HepG2 (cell line): ENCODE measurements at regions not wholly inside any gene's neighbourhood (a gene's known extent, or its start where the extent isn't known, plus 50 kb on each side); places are given as distances from the start of the nearest gene placed in this dataset.
A peak's percentile ranks its signal among the peaks of the same experiment; 100 is the strongest.

Experiments
- ATAC-seq: fragments of 200-7000 bp; cut with Tn5 transposase; 3 replicates; pipeline ENCODE4 v1.9.1; 2020; ENCODE audit warnings: mild to moderate bottlenecking, moderate library complexity
- BruUV-seq: library from RNA; stranded (reverse); fragments of 400-500 nt; replicated peaks from 2 replicates; lab custom pipeline; 2021; lab: Mats Ljungman, UMichigan
- CTCF ChIA-PET: fragments of 300-600 bp; formaldehyde crosslinking; extraction: SDS; loops from one replicate; lab custom pipeline; 2021; ENCODE audit warnings: low total read pairs, inconsistent platforms, low intra/inter-chr PET ratio; lab: Yijun Ruan, JAX
- POLR2A ChIA-PET: fragments of 350-600 bp; sonication (Branson Sonifier 250); formaldehyde crosslinking; loops from one replicate; lab custom pipeline; 2020; ENCODE audit warnings: antibody characterized with exemption, inconsistent platforms; lab: Yijun Ruan, JAX
- DNase-seq: peaks from one replicate; pipeline ENCODE4 v3.0.0-alpha.2; 2015; ENCODE audit warnings: low spot score
- FAIRE-seq: peaks from 3 replicates; lab custom pipeline; 2011; peaks lifted over from hg19 to GRCh38; lab: Jason Lieb, UNC
- H2AFZ ChIP-seq: one replicate; pipeline ENCODE4 v1.6.1; 2011; ENCODE audit warnings: low read length, inconsistent platforms
- H3K27ac ChIP-seq: fragments of 300-600 bp; 3 replicates; pipeline ENCODE4 v1.8.0; 2011; ENCODE audit warnings: mixed run types, mild to moderate bottlenecking, mixed read lengths, low read length, inconsistent platforms; ENCODE audit not compliant: insufficient read depth; ENCODE audit errors: extremely low read length
- H3K27me3 ChIP-seq, 2 experiments: fragments of 200-600 bp in 1 of 2; 2 replicates in 1 of 2; 3 replicates in 1 of 2; pipeline versions ENCODE4 v1.6.0 to v1.8.0; 2011; ENCODE audit warnings: low read length in 2 of 2, mild to moderate bottlenecking in 2 of 2, moderate library complexity in 2 of 2, inconsistent platforms in 1 of 2; ENCODE audit not compliant: insufficient read depth in 2 of 2, control insufficient read depth in 1 of 2
- H3K36me3 ChIP-seq, 2 experiments: fragments of 200-600 bp in 1 of 2; replicated peaks in 1 of 2; 2 replicates in 1 of 2; 3 replicates in 1 of 2; pipeline versions ENCODE4 v1.5.1 to v1.8.0; 2011; ENCODE audit warnings: low read length in 2 of 2, inconsistent platforms in 1 of 2; ENCODE audit not compliant: insufficient read depth in 2 of 2, control insufficient read depth in 1 of 2
- H3K4me1 ChIP-seq: 2 replicates; pipeline ENCODE4 v1.5.1; 2012; ENCODE audit warnings: low read length, inconsistent platforms; ENCODE audit not compliant: insufficient read depth
- H3K4me2 ChIP-seq: 2 replicates; pipeline ENCODE4 v1.6.0; 2011; ENCODE audit warnings: low read depth, low read length, inconsistent platforms
- H3K4me3 ChIP-seq, 3 experiments: fragments of 200-600 bp in 1 of 3; sonication (generic), shearing (Covaris generic) in 1 of 3; replicated peaks in 1 of 3; 2 replicates each; pipeline ENCODE4 v1.5.1; 2011 to 2016; ENCODE audit warnings: low read length in 3 of 3, inconsistent platforms in 2 of 3, low read depth in 2 of 3, mild to moderate bottlenecking in 2 of 3, control low read depth in 1 of 3, mixed read lengths in 1 of 3; ENCODE audit not compliant: insufficient read depth in 1 of 3
- H3K79me2 ChIP-seq: one replicate; pipeline ENCODE4 v1.6.1; 2011; ENCODE audit warnings: low read length, inconsistent platforms; ENCODE audit not compliant: insufficient read depth
- H3K9ac ChIP-seq: 2 replicates; pipeline ENCODE4 v1.6.0; 2011; ENCODE audit warnings: mild to moderate bottlenecking, low read depth, low read length, inconsistent platforms; ENCODE audit not compliant: insufficient read depth
- H3K9me3 ChIP-seq: 2 replicates; pipeline ENCODE4 v1.5.1; 2012; ENCODE audit warnings: mild to moderate bottlenecking, low read length
- H4K20me1 ChIP-seq: 2 replicates; pipeline ENCODE4 v1.6.0; 2011; ENCODE audit warnings: inconsistent platforms, mild to moderate bottlenecking, low read length, moderate library complexity; ENCODE audit not compliant: insufficient read depth
- EEA1 ChIP-seq: sonication (generic); formaldehyde crosslinking; IDR thresholded peaks from 2 replicates; pipeline ENCODE4 v1.5.1; 2020; ENCODE audit warnings: mild to moderate bottlenecking, missing genetic modification reagents, borderline replicate concordance
- FLYWCH1 ChIP-seq: sonication (generic); formaldehyde crosslinking; IDR thresholded peaks from 2 replicates; pipeline ENCODE4 v1.8.1; 2023; ENCODE audit warnings: mild to moderate bottlenecking, missing genetic modification reagents
- HDAC6 ChIP-seq: fragments of 200-600 bp; sonication (generic); IDR thresholded peaks from 2 replicates; pipeline ENCODE4 v1.7.0; 2017; ENCODE audit warnings: mild to moderate bottlenecking, antibody characterized with exemption, low read length, low read depth
- KLF12 ChIP-seq: sonication (generic); formaldehyde crosslinking; IDR thresholded peaks from 2 replicates; pipeline ENCODE4 v1.4.0; 2020; ENCODE audit warnings: missing genetic modification reagents, borderline replicate concordance
- MAFK ChIP-seq, 2 experiments: IDR thresholded peaks in 1 of 2; conservative IDR thresholded peaks in 1 of 2; 2 replicates each; pipeline ENCODE4 v1.6.1; 2011; ENCODE audit warnings: improper control_type of control experiment in 2 of 2, low read length in 2 of 2
- MIXL1 ChIP-seq: IDR thresholded peaks from 2 replicates; pipeline ENCODE4 v1.6.1; 2016
- NR2F6 ChIP-seq, 2 experiments: IDR thresholded peaks; 2 replicates each; pipeline ENCODE4 v1.6.1; 2016; ENCODE audit warnings: antibody characterized with exemption in 1 of 2, mild to moderate bottlenecking in 1 of 2
- PRPF4 ChIP-seq: fragments of 200-400 bp; formaldehyde crosslinking; IDR thresholded peaks from 2 replicates; pipeline ENCODE4 v1.6.1; 2016; ENCODE audit warnings: low read length, low read depth; ENCODE audit not compliant: poor library complexity, severe bottlenecking
- ZBTB20 ChIP-seq: sonication (generic); formaldehyde crosslinking; IDR thresholded peaks from 2 replicates; pipeline ENCODE4 v1.8.1; 2023; ENCODE audit warnings: missing genetic modification reagents, low read depth, mild to moderate bottlenecking, borderline replicate concordance
- ZNF205 ChIP-seq: IDR thresholded peaks from 2 replicates; pipeline ENCODE4 v1.6.1; 2018; ENCODE audit warnings: missing biosample characterization, missing genetic modification reagents
- ZNF562 ChIP-seq: sonication (generic); formaldehyde crosslinking; IDR thresholded peaks from 2 replicates; pipeline ENCODE4 v1.8.0; 2022; ENCODE audit warnings: missing genetic modification reagents, borderline replicate concordance
- WGBS: methylation state at CpG from one replicate; pipeline ENCODE4 v1.1.6; 2017; ENCODE audit warnings: low lambda C conversion rate; 5-methylcytosine and 5-hydroxymethylcytosine counted together
- in situ Hi-C: cut with HindIII; loops from 2 replicates; pipeline ENCODE4 v1.10.0; 2017; ENCODE audit warnings: low pct_unique_long_range_greater_than_20kb; ENCODE audit not compliant: extremely low pct_ligation_motif_present
- intact Hi-C: fragments of 100-400 bp; cut with micrococcal nuclease; formaldehyde crosslinking; loops from one replicate; pipeline ENCODE4 v1.10.0; 2022; ENCODE audit not compliant: unreplicated experiment
- TF ChIP-seq, protein P1 (sequence below): sonication (generic); formaldehyde crosslinking; conservative IDR thresholded peaks from 2 replicates; pipeline ENCODE4 v1.8.0; 2022; ENCODE audit warnings: mild to moderate bottlenecking, moderate library complexity, missing genetic modification reagents
- TF ChIP-seq, protein P2 (sequence below): sonication (generic); formaldehyde crosslinking; IDR thresholded peaks from 2 replicates; pipeline ENCODE4 v1.5.1; 2020; ENCODE audit warnings: mild to moderate bottlenecking, missing genetic modification reagents, borderline replicate concordance

DNA sequence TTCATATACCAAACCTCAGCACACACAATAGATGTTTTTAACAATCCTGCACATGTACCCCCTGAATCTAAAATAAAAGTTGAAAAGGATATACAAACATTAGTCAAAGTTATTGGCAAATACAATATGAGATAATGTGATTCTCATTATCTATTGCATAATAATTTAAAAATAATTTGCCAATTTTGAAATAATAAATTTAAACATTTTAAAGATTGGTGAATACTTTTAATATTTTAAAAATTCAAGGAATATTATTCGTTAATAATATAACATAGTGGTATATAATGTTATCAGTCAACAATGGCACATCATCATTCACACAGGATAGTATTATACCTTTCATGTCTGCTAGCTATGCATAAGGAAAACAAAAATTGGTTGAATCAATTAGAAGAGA lies 207.0 kb upstream of the SP8 start:
- H3K27me3 ChIP-seq = no peaks in the 10 kb centered on the region
- H2AFZ ChIP-seq = no peak overlapping the region
- intact Hi-C loops (no loop called here), in situ Hi-C loops (no loop called here)
- H3K9ac ChIP-seq = no peak overlapping the region
- FAIRE-seq (no peak), ATAC-seq (no peak), DNase-seq (no peak)
- no peaks in the 10 kb centered on the region for H3K4me1 ChIP-seq
- TF ChIP-seq, protein P1, sequence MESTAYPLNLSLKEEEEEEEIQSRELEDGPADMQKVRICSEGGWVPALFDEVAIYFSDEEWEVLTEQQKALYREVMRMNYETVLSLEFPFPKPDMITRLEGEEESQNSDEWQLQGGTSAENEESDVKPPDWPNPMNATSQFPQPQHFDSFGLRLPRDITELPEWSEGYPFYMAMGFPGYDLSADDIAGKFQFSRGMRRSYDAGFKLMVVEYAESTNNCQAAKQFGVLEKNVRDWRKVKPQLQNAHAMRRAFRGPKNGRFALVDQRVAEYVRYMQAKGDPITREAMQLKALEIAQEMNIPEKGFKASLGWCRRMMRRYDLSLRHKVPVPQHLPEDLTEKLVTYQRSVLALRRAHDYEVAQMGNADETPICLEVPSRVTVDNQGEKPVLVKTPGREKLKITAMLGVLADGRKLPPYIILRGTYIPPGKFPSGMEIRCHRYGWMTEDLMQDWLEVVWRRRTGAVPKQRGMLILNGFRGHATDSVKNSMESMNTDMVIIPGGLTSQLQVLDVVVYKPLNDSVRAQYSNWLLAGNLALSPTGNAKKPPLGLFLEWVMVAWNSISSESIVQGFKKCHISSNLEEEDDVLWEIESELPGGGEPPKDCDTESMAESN (CRISPR knock-in tag) = no peak
- TF ChIP-seq FLYWCH1 (CRISPR knock-in tag) = no peak
- TF ChIP-seq ZNF205 (CRISPR knock-in tag) = no peak
- no peak for TF ChIP-seq KLF12
- TF ChIP-seq NR2F6 (IDR thresholded peaks at IDR 0.05) = no peak
- TF ChIP-seq NR2F6 (CRISPR knock-in tag; IDR thresholded peaks at IDR 0.05) = no peak
- no peak for TF ChIP-seq MIXL1 (CRISPR knock-in tag)
- TF ChIP-seq HDAC6 = no peak
- no peak for TF ChIP-seq PRPF4
- H3K79me2 ChIP-seq = no peaks in the 10 kb centered on the region
- no peaks in the 10 kb centered on the region; the same call in 1 of the 2 replicates for H3K9me3 ChIP-seq
- CTCF ChIA-PET = no interaction called here
- H3K4me2 ChIP-seq = no peak overlapping the region
- 0% methylated on average over 1 of the region's 1 CpG for WGBS
- BruUV-seq = no TSS peak
- no peaks in the 10 kb centered on the region for H3K36me3 ChIP-seq
- H3K27ac ChIP-seq = no peak overlapping the region
- no peaks in the 10 kb centered on the region for H4K20me1 ChIP-seq
- POLR2A ChIA-PET = no interaction called here
- H3K4me3 ChIP-seq = no peak overlapping the region

DNA sequence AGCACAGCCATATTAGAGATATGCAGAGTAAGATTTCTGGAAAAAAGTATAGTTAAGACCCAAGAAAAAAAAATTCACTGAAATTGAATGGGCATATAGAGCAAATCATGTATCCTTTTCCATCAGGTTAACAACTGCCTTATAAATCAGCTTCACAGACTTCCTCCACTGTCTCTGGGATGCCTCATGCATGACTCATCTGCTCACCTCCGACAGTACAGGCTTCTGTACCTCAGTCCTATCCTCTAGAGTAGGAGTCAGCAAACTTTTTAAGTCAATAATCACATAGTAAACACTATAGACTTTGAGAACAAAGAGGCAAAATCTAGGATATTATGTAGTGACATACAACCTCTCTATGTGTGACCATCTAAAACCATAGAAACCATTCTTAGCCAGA lies 211.6 kb upstream of the SP8 start:
- DNase-seq (peak; percentile 52), FAIRE-seq (no peak), ATAC-seq (peak; percentile 91)
- Histone ChIP-seq H3K9ac (no peak overlapping the region), H3K4me2 (no peak overlapping the region), H2AFZ (no peak overlapping the region), H4K20me1 (no peaks in the 10 kb centered on the region), H3K27me3 (no peaks in the 10 kb centered on the region), H3K9me3 (peaks cover 31% of the 10 kb centered on the region), H3K4me1 (no peaks in the 10 kb centered on the region), H3K79me2 (no peaks in the 10 kb centered on the region), H3K27ac (no peak overlapping the region), H3K4me3 (no peak overlapping the region), H3K36me3 (no peaks in the 10 kb centered on the region)
- intact Hi-C loops (no loop called here), in situ Hi-C loops (no loop called here)
- 0% methylated on average over 1 of the region's 1 CpG for WGBS
- BruUV-seq = no TSS peak
- ChIA-PET POLR2A (no interaction called here), CTCF (no interaction called here)
- TF ChIP-seq ZBTB20 (CRISPR knock-in tag) (no peak), EEA1 (CRISPR knock-in tag) (no peak), ZNF562 (no peak), MAFK (conservative IDR thresholded peaks at IDR 0.05 in 1 of 2, IDR thresholded peaks at IDR 0.05 in 1 of 2; ENCODE audit: low read length in 2 of 2) (peak in 1 of 2 experiments; percentile 15; a peak in 1 of 4 replicates)
- TF ChIP-seq, protein P2, sequence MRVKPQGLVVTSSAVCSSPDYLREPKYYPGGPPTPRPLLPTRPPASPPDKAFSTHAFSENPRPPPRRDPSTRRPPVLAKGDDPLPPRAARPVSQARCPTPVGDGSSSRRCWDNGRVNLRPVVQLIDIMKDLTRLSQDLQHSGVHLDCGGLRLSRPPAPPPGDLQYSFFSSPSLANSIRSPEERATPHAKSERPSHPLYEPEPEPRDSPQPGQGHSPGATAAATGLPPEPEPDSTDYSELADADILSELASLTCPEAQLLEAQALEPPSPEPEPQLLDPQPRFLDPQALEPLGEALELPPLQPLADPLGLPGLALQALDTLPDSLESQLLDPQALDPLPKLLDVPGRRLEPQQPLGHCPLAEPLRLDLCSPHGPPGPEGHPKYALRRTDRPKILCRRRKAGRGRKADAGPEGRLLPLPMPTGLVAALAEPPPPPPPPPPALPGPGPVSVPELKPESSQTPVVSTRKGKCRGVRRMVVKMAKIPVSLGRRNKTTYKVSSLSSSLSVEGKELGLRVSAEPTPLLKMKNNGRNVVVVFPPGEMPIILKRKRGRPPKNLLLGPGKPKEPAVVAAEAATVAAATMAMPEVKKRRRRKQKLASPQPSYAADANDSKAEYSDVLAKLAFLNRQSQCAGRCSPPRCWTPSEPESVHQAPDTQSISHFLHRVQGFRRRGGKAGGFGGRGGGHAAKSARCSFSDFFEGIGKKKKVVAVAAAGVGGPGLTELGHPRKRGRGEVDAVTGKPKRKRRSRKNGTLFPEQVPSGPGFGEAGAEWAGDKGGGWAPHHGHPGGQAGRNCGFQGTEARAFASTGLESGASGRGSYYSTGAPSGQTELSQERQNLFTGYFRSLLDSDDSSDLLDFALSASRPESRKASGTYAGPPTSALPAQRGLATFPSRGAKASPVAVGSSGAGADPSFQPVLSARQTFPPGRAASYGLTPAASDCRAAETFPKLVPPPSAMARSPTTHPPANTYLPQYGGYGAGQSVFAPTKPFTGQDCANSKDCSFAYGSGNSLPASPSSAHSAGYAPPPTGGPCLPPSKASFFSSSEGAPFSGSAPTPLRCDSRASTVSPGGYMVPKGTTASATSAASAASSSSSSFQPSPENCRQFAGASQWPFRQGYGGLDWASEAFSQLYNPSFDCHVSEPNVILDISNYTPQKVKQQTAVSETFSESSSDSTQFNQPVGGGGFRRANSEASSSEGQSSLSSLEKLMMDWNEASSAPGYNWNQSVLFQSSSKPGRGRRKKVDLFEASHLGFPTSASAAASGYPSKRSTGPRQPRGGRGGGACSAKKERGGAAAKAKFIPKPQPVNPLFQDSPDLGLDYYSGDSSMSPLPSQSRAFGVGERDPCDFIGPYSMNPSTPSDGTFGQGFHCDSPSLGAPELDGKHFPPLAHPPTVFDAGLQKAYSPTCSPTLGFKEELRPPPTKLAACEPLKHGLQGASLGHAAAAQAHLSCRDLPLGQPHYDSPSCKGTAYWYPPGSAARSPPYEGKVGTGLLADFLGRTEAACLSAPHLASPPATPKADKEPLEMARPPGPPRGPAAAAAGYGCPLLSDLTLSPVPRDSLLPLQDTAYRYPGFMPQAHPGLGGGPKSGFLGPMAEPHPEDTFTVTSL (CRISPR knock-in tag) = peak; percentile 18; the same call in 1 of the 2 replicates
